SH-SY5Y (cell line): ENCODE measurements at regions not wholly inside any gene's neighbourhood (a gene's known extent, or its start where the extent isn't known, plus 50 kb on each side); places are given as distances from the start of the nearest gene placed in this dataset.

ENCODE experiments used
- GATA2 ChIP-seq: IDR thresholded peaks from 2 replicates; pipeline ENCODE4 v1.6.1; 2011; ENCODE audit warnings: mild to moderate bottlenecking, low read depth, low read length
- GATA3 ChIP-seq: IDR thresholded peaks from 2 replicates; pipeline ENCODE4 v1.6.1; 2011; ENCODE audit warnings: low read depth, mild to moderate bottlenecking, low read length, moderate library complexity

DNA sequence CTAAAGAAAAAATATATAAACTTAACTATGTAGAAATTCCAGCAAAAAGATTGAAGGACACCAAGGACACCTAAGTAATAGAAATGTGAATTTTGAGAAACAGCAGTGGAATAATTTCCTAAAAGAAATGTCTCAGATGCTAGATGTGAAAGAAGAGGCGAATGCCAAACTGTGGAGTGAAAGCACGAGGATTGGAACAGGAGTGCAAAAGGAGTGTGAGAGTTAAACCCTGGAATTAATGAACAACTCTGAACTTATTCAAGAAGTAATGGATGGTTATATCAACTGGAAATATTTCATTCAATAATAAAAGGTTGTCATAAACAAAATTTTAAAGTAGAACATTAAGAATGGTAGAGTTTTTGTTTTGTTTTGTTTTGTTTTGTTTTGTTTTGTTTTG is 78.5 kb upstream of the SGIP1 start:
- TF ChIP-seq GATA2 (no peak), GATA3 (no peak)
